OCI-LY7 (cell line): ENCODE measurements at regions not wholly inside any gene's neighbourhood (a gene's known extent, or its start where the extent isn't known, plus 50 kb on each side); places are given as distances from the start of the nearest gene placed in this dataset.

ENCODE experiments used
- EZH2phosphoT487 ChIP-seq: fragments of 200-600 bp; sonication (generic); IDR thresholded peaks from 2 replicates; pipeline ENCODE4 v1.6.1; 2018; ENCODE audit warnings: low read depth, borderline replicate concordance, mild to moderate bottlenecking, mixed run types, antibody characterized with exemption, low read length, moderate library complexity, mixed read lengths
- TF ChIP-seq, protein P1 (sequence below): fragments of 200-600 bp; sonication (generic); conservative IDR thresholded peaks from 2 replicates; pipeline ENCODE4 v1.5.1; 2014; ENCODE audit warnings: mild to moderate bottlenecking, antibody characterized with exemption, low read length, moderate library complexity, mixed read lengths

DNA sequence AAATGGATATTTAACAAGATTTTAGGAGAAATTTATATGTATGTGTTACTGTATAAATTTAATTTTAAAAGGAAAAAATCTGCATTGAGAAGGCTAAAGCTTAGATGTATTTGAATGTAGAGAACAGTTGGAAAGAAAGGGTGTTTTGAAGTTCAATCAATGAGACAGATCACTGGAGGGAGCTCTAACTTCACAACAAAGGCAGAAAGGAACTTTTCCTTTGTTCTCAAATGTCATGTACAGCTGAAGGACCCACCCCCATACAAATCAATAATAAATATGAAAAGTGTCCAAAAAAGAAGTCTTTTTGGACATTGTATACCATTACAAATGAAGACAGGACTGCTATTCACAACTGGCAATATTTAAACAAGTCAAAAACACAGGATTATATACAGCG is 403.4 kb downstream of the DNAJB9 start:
- TF ChIP-seq, protein P1, sequence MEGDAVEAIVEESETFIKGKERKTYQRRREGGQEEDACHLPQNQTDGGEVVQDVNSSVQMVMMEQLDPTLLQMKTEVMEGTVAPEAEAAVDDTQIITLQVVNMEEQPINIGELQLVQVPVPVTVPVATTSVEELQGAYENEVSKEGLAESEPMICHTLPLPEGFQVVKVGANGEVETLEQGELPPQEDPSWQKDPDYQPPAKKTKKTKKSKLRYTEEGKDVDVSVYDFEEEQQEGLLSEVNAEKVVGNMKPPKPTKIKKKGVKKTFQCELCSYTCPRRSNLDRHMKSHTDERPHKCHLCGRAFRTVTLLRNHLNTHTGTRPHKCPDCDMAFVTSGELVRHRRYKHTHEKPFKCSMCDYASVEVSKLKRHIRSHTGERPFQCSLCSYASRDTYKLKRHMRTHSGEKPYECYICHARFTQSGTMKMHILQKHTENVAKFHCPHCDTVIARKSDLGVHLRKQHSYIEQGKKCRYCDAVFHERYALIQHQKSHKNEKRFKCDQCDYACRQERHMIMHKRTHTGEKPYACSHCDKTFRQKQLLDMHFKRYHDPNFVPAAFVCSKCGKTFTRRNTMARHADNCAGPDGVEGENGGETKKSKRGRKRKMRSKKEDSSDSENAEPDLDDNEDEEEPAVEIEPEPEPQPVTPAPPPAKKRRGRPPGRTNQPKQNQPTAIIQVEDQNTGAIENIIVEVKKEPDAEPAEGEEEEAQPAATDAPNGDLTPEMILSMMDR: peak; percentile 29; the same call in 1 of the 2 replicates
- no peak for TF ChIP-seq EZH2phosphoT487
